AG09309 (cell line): ENCODE measurements at regions not wholly inside any gene's neighbourhood (a gene's known extent, or its start where the extent isn't known, plus 50 kb on each side); places are given as distances from the start of the nearest gene placed in this dataset.

Source experiments
- DNase-seq: peaks from one replicate; pipeline ENCODE4 v3.0.0-alpha.2; 2010; ENCODE audit warnings: low read depth
- H3K4me3 ChIP-seq: 2 replicates; pipeline ENCODE4 v1.5.1; 2011; ENCODE audit warnings: mild to moderate bottlenecking, low read depth, low read length, moderate library complexity; ENCODE audit not compliant: control insufficient read depth
- CTCF ChIP-seq: IDR thresholded peaks from 2 replicates; pipeline ENCODE4 v1.5.1; 2011; ENCODE audit warnings: mild to moderate bottlenecking, low read depth, low read length, inconsistent platforms; ENCODE audit not compliant: insufficient read depth, control insufficient read depth; ENCODE audit errors: missing control alignments

GRCh38 chr3:29099296-29099695 is 181.6 kb upstream of the RBMS3 start:
- no peak overlapping the region for H3K4me3 ChIP-seq
- TF ChIP-seq CTCF, result no peak
- no peak for DNase-seq

- no peak overlapping the region for H3K4me3 ChIP-seq
- DNase-seq, result no peak
- TF ChIP-seq CTCF, result no peak
Observed at GRCh38 chr3:29099775-29100174, 181.1 kb upstream of the RBMS3 start.

- no peak for DNase-seq
- no peak overlapping the region for H3K4me3 ChIP-seq
- no peak for TF ChIP-seq CTCF
Observed at GRCh38 chr3:29100292-29100691, 180.6 kb upstream of the RBMS3 start.

GRCh38 chr3:29128001-29128400 is 152.9 kb upstream of the RBMS3 start:
- no peak overlapping the region for H3K4me3 ChIP-seq
- TF ChIP-seq CTCF, result no peak

GRCh38 chr3:29137601-29138000 is 143.3 kb upstream of the RBMS3 start:
- no peak for DNase-seq
- H3K4me3 ChIP-seq, result no peak overlapping the region
- TF ChIP-seq CTCF, result no peak

More at GRCh38 chr3:29128001-29128400, 152.9 kb upstream of the RBMS3 start:
- no peak for DNase-seq

GRCh38 chr3:29138171-29138570 is 142.7 kb upstream of the RBMS3 start:
- H3K4me3 ChIP-seq, result no peak overlapping the region
- TF ChIP-seq CTCF, result no peak
- DNase-seq, result no peak

GRCh38 chr3:29140666-29141065 is 140.2 kb upstream of the RBMS3 start:
- DNase-seq, result no peak

More at GRCh38 chr3:29140666-29141065, 140.2 kb upstream of the RBMS3 start:
- no peak for TF ChIP-seq CTCF
- H3K4me3 ChIP-seq, result no peak overlapping the region
